Tongue (tissue), 1 donor: ENCODE measurements at regions not wholly inside any gene's neighbourhood (a gene's known extent, or its start where the extent isn't known, plus 50 kb on each side); places are given as distances from the start of the nearest gene placed in this dataset.

ENCODE experiments used
- DNase-seq: peaks from one replicate; pipeline ENCODE4 v3.0.0-alpha.2; 2015

- DNase-seq = no peak
These were observed 243.8 kb downstream of the MATN1 start for GRCh38 chr1:30479575-30479974.

GRCh38 chr1:30478799-30479563 is 244.4 kb downstream of the MATN1 start:
- no peak for DNase-seq

GRCh38 chr1:30478283-30478682 is 245.1 kb downstream of the MATN1 start:
- DNase-seq = peak; percentile 62

- DNase-seq = no peak
These were observed 245.8 kb downstream of the MATN1 start for GRCh38 chr1:30477588-30477987.

GRCh38 chr1:30476911-30477459 is 246.4 kb downstream of the MATN1 start:
- no peak for DNase-seq

- DNase-seq = no peak
These were observed 246.9 kb downstream of the MATN1 start for GRCh38 chr1:30476476-30476875.

GRCh38 chr1:30475966-30476365 is 247.4 kb downstream of the MATN1 start:
- no peak for DNase-seq

- DNase-seq = no peak
These were observed 248.2 kb downstream of the MATN1 start for GRCh38 chr1:30475201-30475600.

GRCh38 chr1:30474818-30475200 is 248.6 kb downstream of the MATN1 start:
- peak; percentile 21 for DNase-seq

- no peak for DNase-seq
These were observed 249.2 kb downstream of the MATN1 start for GRCh38 chr1:30473922-30474817.

- peak; percentile 10 for DNase-seq
These were observed 250.9 kb downstream of the MATN1 start for GRCh38 chr1:30472526-30472925.

GRCh38 chr1:30472009-30472408 is 251.4 kb downstream of the MATN1 start:
- no peak for DNase-seq

- no peak for DNase-seq
These were observed 252.1 kb downstream of the MATN1 start for GRCh38 chr1:30471307-30471706.

- no peak for DNase-seq
These were observed 254.0 kb downstream of the MATN1 start for GRCh38 chr1:30469426-30469825.

- DNase-seq = no peak
These were observed 256.3 kb downstream of the MATN1 start for GRCh38 chr1:30467101-30467500.

- DNase-seq = no peak
These were observed 256.8 kb downstream of the MATN1 start for GRCh38 chr1:30466610-30467009.

GRCh38 chr1:30466026-30466425 is 257.4 kb downstream of the MATN1 start:
- no peak for DNase-seq

GRCh38 chr1:30465096-30465495 is 258.3 kb downstream of the MATN1 start:
- DNase-seq = no peak

- no peak for DNase-seq
These were observed 259.2 kb downstream of the MATN1 start for GRCh38 chr1:30464187-30464617.

GRCh38 chr1:30462826-30463425 is 260.5 kb downstream of the MATN1 start:
- no peak for DNase-seq

GRCh38 chr1:30462166-30462565 is 261.2 kb downstream of the MATN1 start:
- no peak for DNase-seq

- DNase-seq = no peak
These were observed 261.7 kb downstream of the MATN1 start for GRCh38 chr1:30461640-30462039.

- no peak for DNase-seq
These were observed 262.7 kb downstream of the MATN1 start for GRCh38 chr1:30460661-30461060.
